Adipocyte (in vitro differentiated cells): ENCODE measurements at regions not wholly inside any gene's neighbourhood (a gene's known extent, or its start where the extent isn't known, plus 50 kb on each side); places are given as distances from the start of the nearest gene placed in this dataset.

Experiments used
- DNase-seq: peaks from one replicate; pipeline ENCODE4 v3.0.0-alpha.2; 2015; ENCODE audit warnings: low read depth
- H3K27me3 ChIP-seq: replicated peaks from 2 replicates; pipeline ENCODE4 v1.7.0; 2013; ENCODE audit warnings: mild to moderate bottlenecking, low read length, moderate library complexity; ENCODE audit not compliant: control insufficient read depth, insufficient read depth
- H3K36me3 ChIP-seq: 2 replicates; pipeline ENCODE4 v1.7.0; 2013; ENCODE audit warnings: low read length, mild to moderate bottlenecking, moderate library complexity; ENCODE audit not compliant: control insufficient read depth, insufficient read depth, severe bottlenecking
- H3K4me1 ChIP-seq: 2 replicates; pipeline ENCODE4 v1.7.0; 2013; ENCODE audit warnings: mild to moderate bottlenecking, low read length, moderate library complexity; ENCODE audit not compliant: control insufficient read depth, insufficient read depth
- H3K4me3 ChIP-seq: 2 replicates; pipeline ENCODE4 v1.7.0; 2013; ENCODE audit warnings: mild to moderate bottlenecking, low read length, moderate library complexity
- H3K9ac ChIP-seq: 2 replicates; pipeline ENCODE4 v1.7.0; 2013; ENCODE audit warnings: mild to moderate bottlenecking, low read length, moderate library complexity
- H3K9me3 ChIP-seq: 2 replicates; pipeline ENCODE4 v1.7.0; 2013; ENCODE audit warnings: mild to moderate bottlenecking, low read length, moderate library complexity; ENCODE audit not compliant: control insufficient read depth

- DNase-seq, result no peak
- Histone ChIP-seq H3K9me3 (no peaks in the 10 kb centered on the region), H3K4me3 (no peak overlapping the region), H3K36me3 (no peaks in the 10 kb centered on the region), H3K9ac (no peak overlapping the region), H3K27me3 (no peaks in the 10 kb centered on the region), H3K4me1 (peaks cover 4% of the 10 kb centered on the region)
These were observed 182.2 kb downstream of the KITLG start for GRCh38 chr12:88398031-88398430.

GRCh38 chr12:88399811-88400210, 180.5 kb downstream of the KITLG start:
- Histone ChIP-seq H3K27me3 (no peaks in the 10 kb centered on the region), H3K4me1 (peaks cover 4% of the 10 kb centered on the region), H3K9ac (no peak overlapping the region), H3K4me3 (no peak overlapping the region), H3K36me3 (no peaks in the 10 kb centered on the region), H3K9me3 (no peaks in the 10 kb centered on the region)
- DNase-seq, result no peak

- Histone ChIP-seq H3K4me1 (peaks cover 4% of the 10 kb centered on the region), H3K9ac (no peak overlapping the region), H3K9me3 (no peaks in the 10 kb centered on the region), H3K27me3 (no peaks in the 10 kb centered on the region), H3K4me3 (no peak overlapping the region), H3K36me3 (no peaks in the 10 kb centered on the region)
- no peak for DNase-seq
These were observed 180.0 kb downstream of the KITLG start for GRCh38 chr12:88400302-88400701.

- no peak overlapping the region for H3K9ac ChIP-seq
- H3K36me3 ChIP-seq, result no peaks in the 10 kb centered on the region
- DNase-seq, result peak; percentile 44
- no peaks in the 10 kb centered on the region for H3K9me3 ChIP-seq
- H3K27me3 ChIP-seq, result no peaks in the 10 kb centered on the region
- peak overlapping the region; percentile 59 for H3K4me3 ChIP-seq
- H3K4me1 ChIP-seq, result peaks cover 4% of the 10 kb centered on the region
These were observed 179.1 kb downstream of the KITLG start for GRCh38 chr12:88401155-88401554.

- H3K9me3 ChIP-seq, result no peaks in the 10 kb centered on the region
- DNase-seq, result no peak
- H3K27me3 ChIP-seq, result no peaks in the 10 kb centered on the region
- no peaks in the 10 kb centered on the region for H3K36me3 ChIP-seq
- no peak overlapping the region for H3K9ac ChIP-seq
- H3K4me3 ChIP-seq, result no peak overlapping the region
- peaks cover 11% of the 10 kb centered on the region for H3K4me1 ChIP-seq
These were observed 173.4 kb downstream of the KITLG start for GRCh38 chr12:88406905-88407304.

GRCh38 chr12:88408823-88409222, 171.4 kb downstream of the KITLG start:
- peaks cover 27% of the 10 kb centered on the region for H3K4me1 ChIP-seq
- H3K4me3 ChIP-seq, result no peak overlapping the region
- no peaks in the 10 kb centered on the region for H3K9me3 ChIP-seq
- DNase-seq, result no peak
- H3K27me3 ChIP-seq, result no peaks in the 10 kb centered on the region
- H3K36me3 ChIP-seq, result no peaks in the 10 kb centered on the region
- H3K9ac ChIP-seq, result no peak overlapping the region

- H3K27me3 ChIP-seq, result no peaks in the 10 kb centered on the region
- no peak for DNase-seq
- no peaks in the 10 kb centered on the region for H3K36me3 ChIP-seq
- H3K4me3 ChIP-seq, result no peak overlapping the region
- peaks cover 31% of the 10 kb centered on the region for H3K4me1 ChIP-seq
- H3K9ac ChIP-seq, result no peak overlapping the region
- H3K9me3 ChIP-seq, result no peaks in the 10 kb centered on the region
These were observed 171.0 kb downstream of the KITLG start for GRCh38 chr12:88409257-88409656.

GRCh38 chr12:88411689-88412088, 168.6 kb downstream of the KITLG start:
- no peak for DNase-seq
- Histone ChIP-seq H3K4me3 (peak overlapping the region; percentile 8), H3K36me3 (no peaks in the 10 kb centered on the region), H3K27me3 (no peaks in the 10 kb centered on the region), H3K4me1 (peaks cover 42% of the 10 kb centered on the region), H3K9me3 (no peaks in the 10 kb centered on the region), H3K9ac (no peak overlapping the region)

GRCh38 chr12:88413646-88414045, 166.6 kb downstream of the KITLG start:
- DNase-seq, result peak; percentile 67
- Histone ChIP-seq H3K36me3 (no peaks in the 10 kb centered on the region), H3K4me1 (peaks cover 58% of the 10 kb centered on the region), H3K9me3 (no peaks in the 10 kb centered on the region), H3K27me3 (no peaks in the 10 kb centered on the region), H3K4me3 (no peak overlapping the region), H3K9ac (no peak overlapping the region)

- peaks cover 79% of the 10 kb centered on the region for H3K4me1 ChIP-seq
- peak overlapping the region; percentile 80 for H3K9ac ChIP-seq
- peak overlapping the region; percentile 79 for H3K4me3 ChIP-seq
- no peaks in the 10 kb centered on the region for H3K36me3 ChIP-seq
- H3K9me3 ChIP-seq, result no peaks in the 10 kb centered on the region
- no peaks in the 10 kb centered on the region for H3K27me3 ChIP-seq
- no peak for DNase-seq
These were observed 164.1 kb downstream of the KITLG start for GRCh38 chr12:88416155-88416554.

GRCh38 chr12:88416786-88417185, 163.5 kb downstream of the KITLG start:
- Histone ChIP-seq H3K36me3 (no peaks in the 10 kb centered on the region), H3K9ac (peak overlapping the region; percentile 80), H3K4me3 (peak overlapping the region; percentile 79), H3K4me1 (peaks cover 72% of the 10 kb centered on the region), H3K27me3 (no peaks in the 10 kb centered on the region), H3K9me3 (no peaks in the 10 kb centered on the region)
- DNase-seq, result no peak

- no peak for DNase-seq
- Histone ChIP-seq H3K4me1 (peaks cover 65% of the 10 kb centered on the region), H3K9me3 (no peaks in the 10 kb centered on the region), H3K27me3 (no peaks in the 10 kb centered on the region), H3K36me3 (no peaks in the 10 kb centered on the region), H3K4me3 (peak overlapping the region; percentile 79), H3K9ac (peak overlapping the region; percentile 80)
These were observed 162.7 kb downstream of the KITLG start for GRCh38 chr12:88417531-88417930.
